ENCODE measurements at regions not wholly inside any gene's neighbourhood (a gene's known extent, or its start where the extent isn't known, plus 50 kb on each side); places are given as distances from the start of the nearest gene placed in this dataset.
A peak's percentile ranks its signal among the peaks of the same experiment; 100 is the strongest.

- TF ChIP-seq, protein P1, sequence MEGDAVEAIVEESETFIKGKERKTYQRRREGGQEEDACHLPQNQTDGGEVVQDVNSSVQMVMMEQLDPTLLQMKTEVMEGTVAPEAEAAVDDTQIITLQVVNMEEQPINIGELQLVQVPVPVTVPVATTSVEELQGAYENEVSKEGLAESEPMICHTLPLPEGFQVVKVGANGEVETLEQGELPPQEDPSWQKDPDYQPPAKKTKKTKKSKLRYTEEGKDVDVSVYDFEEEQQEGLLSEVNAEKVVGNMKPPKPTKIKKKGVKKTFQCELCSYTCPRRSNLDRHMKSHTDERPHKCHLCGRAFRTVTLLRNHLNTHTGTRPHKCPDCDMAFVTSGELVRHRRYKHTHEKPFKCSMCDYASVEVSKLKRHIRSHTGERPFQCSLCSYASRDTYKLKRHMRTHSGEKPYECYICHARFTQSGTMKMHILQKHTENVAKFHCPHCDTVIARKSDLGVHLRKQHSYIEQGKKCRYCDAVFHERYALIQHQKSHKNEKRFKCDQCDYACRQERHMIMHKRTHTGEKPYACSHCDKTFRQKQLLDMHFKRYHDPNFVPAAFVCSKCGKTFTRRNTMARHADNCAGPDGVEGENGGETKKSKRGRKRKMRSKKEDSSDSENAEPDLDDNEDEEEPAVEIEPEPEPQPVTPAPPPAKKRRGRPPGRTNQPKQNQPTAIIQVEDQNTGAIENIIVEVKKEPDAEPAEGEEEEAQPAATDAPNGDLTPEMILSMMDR (conservative IDR thresholded peaks at IDR 0.05; ENCODE audit: low read depth, low read length) = peak; percentile 88
- TF ChIP-seq EZH2 (IDR thresholded peaks at IDR 0.05; ENCODE audit: low read length, unreplicated experiment) (no peak), EZH2phosphoT487 (IDR thresholded peaks at IDR 0.05; ENCODE audit: borderline replicate concordance, low read length) (no peak)
Measured at GRCh38 chr15:98311566-98312188, 336.7 kb upstream of the IGF1R start.
